Lower leg skin (tissue), 3 donors: ENCODE measurements at regions not wholly inside any gene's neighbourhood (a gene's known extent, or its start where the extent isn't known, plus 50 kb on each side); places are given as distances from the start of the nearest gene placed in this dataset.

Experiments
- POLR2A ChIP-seq, 2 donors: fragments of 450-650 bp; IDR thresholded peaks; one replicate each; pipeline ENCODE4 v1.6.1; 2016 to 2017; ENCODE audit warnings: antibody characterized with exemption in 2 of 2, mild to moderate bottlenecking in 1 of 2, moderate library complexity in 1 of 2
- TF ChIP-seq, protein P1 (sequence below), 3 donors: fragments of 450-650 bp; IDR thresholded peaks; one replicate each; pipeline ENCODE4 v1.5.1; 2016; ENCODE audit warnings: antibody characterized with exemption in 3 of 3, mild to moderate bottlenecking in 3 of 3, moderate library complexity in 2 of 3

GRCh38 chr6:97867177-97867576 is 584.2 kb upstream of the MMS22L start:
- TF ChIP-seq, protein P1, sequence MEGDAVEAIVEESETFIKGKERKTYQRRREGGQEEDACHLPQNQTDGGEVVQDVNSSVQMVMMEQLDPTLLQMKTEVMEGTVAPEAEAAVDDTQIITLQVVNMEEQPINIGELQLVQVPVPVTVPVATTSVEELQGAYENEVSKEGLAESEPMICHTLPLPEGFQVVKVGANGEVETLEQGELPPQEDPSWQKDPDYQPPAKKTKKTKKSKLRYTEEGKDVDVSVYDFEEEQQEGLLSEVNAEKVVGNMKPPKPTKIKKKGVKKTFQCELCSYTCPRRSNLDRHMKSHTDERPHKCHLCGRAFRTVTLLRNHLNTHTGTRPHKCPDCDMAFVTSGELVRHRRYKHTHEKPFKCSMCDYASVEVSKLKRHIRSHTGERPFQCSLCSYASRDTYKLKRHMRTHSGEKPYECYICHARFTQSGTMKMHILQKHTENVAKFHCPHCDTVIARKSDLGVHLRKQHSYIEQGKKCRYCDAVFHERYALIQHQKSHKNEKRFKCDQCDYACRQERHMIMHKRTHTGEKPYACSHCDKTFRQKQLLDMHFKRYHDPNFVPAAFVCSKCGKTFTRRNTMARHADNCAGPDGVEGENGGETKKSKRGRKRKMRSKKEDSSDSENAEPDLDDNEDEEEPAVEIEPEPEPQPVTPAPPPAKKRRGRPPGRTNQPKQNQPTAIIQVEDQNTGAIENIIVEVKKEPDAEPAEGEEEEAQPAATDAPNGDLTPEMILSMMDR (IDR thresholded peaks at IDR 0.05) = no peak
- no peak for TF ChIP-seq POLR2A (IDR thresholded peaks at IDR 0.05)
